ENCODE measurements at regions not wholly inside any gene's neighbourhood (a gene's known extent, or its start where the extent isn't known, plus 50 kb on each side); places are given as distances from the start of the nearest gene placed in this dataset.

DNA sequence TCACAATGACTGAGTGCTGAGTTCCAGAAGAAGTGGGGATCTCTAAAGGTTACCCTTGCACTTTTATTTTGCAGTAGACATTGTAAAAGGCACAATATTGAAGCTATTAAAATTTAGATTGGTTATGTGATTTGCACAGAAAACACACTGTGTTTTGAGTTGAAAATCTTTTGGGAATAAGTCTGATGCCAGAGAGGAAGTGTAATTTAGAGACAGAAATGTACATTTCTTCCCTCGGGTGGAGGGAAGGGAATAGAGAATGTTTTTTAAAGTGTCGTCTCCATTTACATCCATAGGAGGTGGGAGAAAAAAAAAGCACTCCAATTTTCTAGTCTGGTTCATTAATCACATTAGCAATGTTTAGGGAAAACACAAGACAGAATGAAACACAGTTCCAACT, 465.8 kb downstream of the OLFM4 start:
- intact Hi-C loops (cut with DNase I, micrococcal nuclease): no loop called here

DNA sequence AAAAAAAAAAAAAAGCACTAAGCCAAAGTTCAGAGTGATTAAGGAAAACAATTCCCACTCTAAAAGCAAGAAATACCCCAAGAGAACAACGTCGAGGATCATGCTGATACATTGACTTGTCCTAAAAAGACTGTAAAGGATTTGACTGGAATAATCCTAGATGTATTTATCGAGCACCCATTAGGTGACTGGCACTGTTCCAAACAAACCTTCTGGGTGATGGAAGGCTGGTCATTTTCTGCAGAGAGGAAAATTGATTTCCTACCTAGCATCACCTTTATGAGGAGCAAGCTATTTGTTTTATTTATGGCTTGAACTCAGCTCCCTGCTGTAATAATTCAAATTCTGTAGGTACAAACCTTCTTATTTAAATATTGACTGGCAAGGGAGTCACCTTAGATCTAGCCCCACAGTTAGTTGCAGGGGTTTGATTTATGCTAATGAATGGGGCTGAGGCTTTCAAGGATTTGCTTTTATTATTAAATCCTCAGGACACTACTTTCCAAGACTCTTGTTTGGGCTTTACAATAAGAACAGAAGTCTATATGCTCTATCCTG, 471.0 kb downstream of the OLFM4 start:
- ATAC-seq: no peak
- no peaks in the 10 kb centered on the region for H3K4me1 ChIP-seq (ENCODE audit: low read depth)
- TF ChIP-seq CTCF (IDR thresholded peaks at IDR 0.05): no peak

More for the DNA sequence above, 465.8 kb downstream of the OLFM4 start:
- ATAC-seq (no peak), DNase-seq (no peak)
- Histone ChIP-seq H3K9me3 (no peaks in the 10 kb centered on the region), H3K4me3 (no peak overlapping the region), H3K36me3 (ENCODE audit: low read depth) (no peaks in the 10 kb centered on the region), H3K4me1 (ENCODE audit: low read depth) (no peaks in the 10 kb centered on the region)
- TF ChIP-seq CTCF (IDR thresholded peaks at IDR 0.05): no peak

GRCh38 chr13:53501387-53501786, 472.8 kb downstream of the OLFM4 start:
- no peaks in the 10 kb centered on the region for H3K36me3 ChIP-seq (ENCODE audit: low read depth)
- no peak overlapping the region for H3K4me3 ChIP-seq
- ATAC-seq (no peak), DNase-seq (no peak)
- no peak for TF ChIP-seq CTCF (IDR thresholded peaks at IDR 0.05)
- H3K9me3 ChIP-seq: no peaks in the 10 kb centered on the region
- no peaks in the 10 kb centered on the region for H3K4me1 ChIP-seq (ENCODE audit: low read depth)
- intact Hi-C loops (cut with DNase I, micrococcal nuclease): no loop called here

More for the DNA sequence above, 471.0 kb downstream of the OLFM4 start:
- no peak overlapping the region for H3K4me3 ChIP-seq
- H3K36me3 ChIP-seq (ENCODE audit: low read depth): no peaks in the 10 kb centered on the region
- intact Hi-C loops (cut with DNase I, micrococcal nuclease): no loop called here
- no peaks in the 10 kb centered on the region for H3K9me3 ChIP-seq
- DNase-seq: no peak

GRCh38 chr13:53507741-53508140, 479.1 kb downstream of the OLFM4 start:
- Histone ChIP-seq H3K4me1 (ENCODE audit: low read depth) (no peaks in the 10 kb centered on the region), H3K9me3 (no peaks in the 10 kb centered on the region), H3K4me3 (no peak overlapping the region), H3K36me3 (ENCODE audit: low read depth) (no peaks in the 10 kb centered on the region)
- ATAC-seq (no peak), DNase-seq (no peak)
- no peak for TF ChIP-seq CTCF (IDR thresholded peaks at IDR 0.05)
- intact Hi-C loops (cut with DNase I, micrococcal nuclease): no loop called here

DNA sequence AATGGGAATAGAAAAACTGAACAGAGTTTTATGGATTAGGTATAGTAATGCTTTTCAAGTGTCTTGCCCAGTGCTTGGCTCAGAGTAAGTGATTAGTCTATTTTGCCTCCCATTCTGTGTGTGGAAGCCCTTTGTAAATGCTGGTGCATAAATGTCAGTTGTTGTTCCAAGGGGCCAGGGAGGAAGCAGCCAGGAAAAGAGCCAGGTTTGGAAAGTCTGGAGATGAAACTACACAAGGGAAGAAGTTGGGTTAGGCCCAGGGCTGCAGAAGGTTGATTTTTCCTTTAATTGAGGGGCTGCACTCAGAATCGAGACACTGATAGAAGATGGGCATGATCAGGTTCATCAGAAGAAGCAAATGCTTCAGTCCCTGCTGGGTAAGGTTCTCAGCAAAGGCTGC, 484.0 kb downstream of the OLFM4 start:
- intact Hi-C loops (cut with DNase I, micrococcal nuclease): no loop called here
- no peaks in the 10 kb centered on the region for H3K36me3 ChIP-seq (ENCODE audit: low read depth)
- TF ChIP-seq CTCF (IDR thresholded peaks at IDR 0.05): no peak
- H3K4me3 ChIP-seq: no peak overlapping the region
- DNase-seq (no peak), ATAC-seq (no peak)
- H3K9me3 ChIP-seq: no peaks in the 10 kb centered on the region
- H3K4me1 ChIP-seq (ENCODE audit: low read depth): no peaks in the 10 kb centered on the region

- intact Hi-C loops (cut with DNase I, micrococcal nuclease): no loop called here
- ATAC-seq (no peak), DNase-seq (no peak)
- no peaks in the 10 kb centered on the region for H3K36me3 ChIP-seq (ENCODE audit: low read depth)
- H3K4me1 ChIP-seq (ENCODE audit: low read depth): no peaks in the 10 kb centered on the region
- no peaks in the 10 kb centered on the region for H3K9me3 ChIP-seq
- H3K4me3 ChIP-seq: no peak overlapping the region
- no peak for TF ChIP-seq CTCF (IDR thresholded peaks at IDR 0.05)
Observed at GRCh38 chr13:53513226-53513625, 484.6 kb downstream of the OLFM4 start.
